Transverse colon (tissue), 4 donors: ENCODE measurements at regions not wholly inside any gene's neighbourhood (a gene's known extent, or its start where the extent isn't known, plus 50 kb on each side); places are given as distances from the start of the nearest gene placed in this dataset.

Experiments used
- DNase-seq: peaks from one replicate; pipeline ENCODE4 v3.0.0-alpha.2; 2019
- H3K27ac ChIP-seq, 4 donors: fragments of 200-600 bp; sonication (generic); 2 replicates each; pipeline ENCODE4 v1.5.1; 2016 to 2018; ENCODE audit warnings: inconsistent platforms in 4 of 4
- H3K27me3 ChIP-seq: fragments of 200-600 bp; sonication (generic); 2 replicates; pipeline ENCODE4 v1.5.1; 2017; ENCODE audit warnings: inconsistent platforms
- H3K36me3 ChIP-seq, 4 donors: fragments of 200-600 bp; sonication (generic); 2 replicates each; pipeline ENCODE4 v1.5.1; 2017 to 2019; ENCODE audit warnings: inconsistent platforms in 4 of 4
- H3K4me1 ChIP-seq, 4 donors: fragments of 200-600 bp; sonication (generic); 2 replicates each; pipeline ENCODE4 v1.5.1; 2017 to 2020; ENCODE audit warnings: inconsistent platforms in 4 of 4
- H3K4me3 ChIP-seq, 4 donors: fragments of 200-600 bp; sonication (generic); 1 replicate in 1 of 4; 2 replicates in 3 of 4; pipeline versions ENCODE4 v1.5.1 to v1.6.1; 2017 to 2019; ENCODE audit warnings: inconsistent platforms in 4 of 4
- H3K9me3 ChIP-seq, 2 donors: fragments of 200-600 bp; sonication (generic); 2 replicates each; pipeline ENCODE4 v1.5.1; 2017 to 2019; ENCODE audit warnings: inconsistent platforms in 2 of 2
- CTCF ChIP-seq, 5 experiments: fragments of 200-600 bp in 3 of 5; fragments of 450-650 bp in 2 of 5; sonication (generic) in 3 of 5; IDR thresholded peaks; 1 replicate in 2 of 5; 2 replicates in 3 of 5; pipeline ENCODE4 v1.5.1; 2016 to 2017; ENCODE audit warnings: antibody characterized with exemption in 5 of 5, inconsistent platforms in 3 of 5, mild to moderate bottlenecking in 2 of 5, moderate library complexity in 1 of 5
- EP300 ChIP-seq: sonication (generic); formaldehyde crosslinking; IDR thresholded peaks from one replicate; pipeline ENCODE4 v1.6.1; 2017; ENCODE audit warnings: antibody characterized with exemption, low read depth
- POLR2A ChIP-seq: fragments of 450-650 bp; IDR thresholded peaks from one replicate; pipeline ENCODE4 v1.6.1; 2016; ENCODE audit warnings: antibody characterized with exemption, mild to moderate bottlenecking, moderate library complexity
- POLR2AphosphoS5 ChIP-seq, 3 donors: sonication (generic); formaldehyde crosslinking; IDR thresholded peaks; one replicate each; pipeline ENCODE4 v1.6.1; 2016; ENCODE audit warnings: antibody characterized with exemption in 3 of 3
- WGBS, 2 donors: methylation state at CpG; one replicate each; pipeline ENCODE4 v1.1.5; 2018; ENCODE audit warnings: low coverage in 1 of 2; 5-methylcytosine and 5-hydroxymethylcytosine counted together
- in situ Hi-C, 4 donors: fragments of 200-750 bp; cut with MboI; loops; one replicate each; pipeline versions ENCODE4 v1.15.0 to v1.15.1; 2017; ENCODE audit warnings: low sequenced_read_pairs in 3 of 4, low pct_ligation_motif_present in 1 of 4, low pct_unique_long_range_greater_than_20kb in 1 of 4
- intact Hi-C: fragments of 100-400 bp; cut with DNase I; formaldehyde crosslinking; loops from one replicate; pipeline ENCODE4 v1.15.1; 2023; ENCODE audit warnings: low total_unique reads

- H3K9me3 ChIP-seq = peaks cover 6 to 11% of the 10 kb centered on the region in 2 donors
- TF ChIP-seq POLR2A (no peak), CTCF (IDR thresholded peaks at IDR 0.05) (no peak), EP300 (no peak), POLR2AphosphoS5 (IDR thresholded peaks at IDR 0.05) (no peak)
- 70 to 81% methylated on average over 2 to 4 of the region's 4 CpGs for WGBS, 2 donors
- H3K36me3 ChIP-seq = no peaks in the 10 kb centered on the region
- intact Hi-C loops (no loop called here), in situ Hi-C loops (no loop called here)
- DNase-seq = no peak
- H3K4me3 ChIP-seq = no peak overlapping the region
- H3K4me1 ChIP-seq = no peaks in the 10 kb centered on the region
- no peak overlapping the region for H3K27ac ChIP-seq
- no peaks in the 10 kb centered on the region for H3K27me3 ChIP-seq
Measured at GRCh38 chr6:166056637-166057036, 111.0 kb downstream of the TBXT start.

GRCh38 chr6:166055801-166056200, 111.8 kb downstream of the TBXT start:
- in situ Hi-C loops = no loop called here
- Histone ChIP-seq H3K9me3 (peaks cover 6 to 11% of the 10 kb centered on the region in 2 donors), H3K4me1 (no peaks in the 10 kb centered on the region), H3K36me3 (no peaks in the 10 kb centered on the region), H3K4me3 (no peak overlapping the region), H3K27ac (no peak overlapping the region), H3K27me3 (no peaks in the 10 kb centered on the region)
- intact Hi-C loops = no loop called here
- TF ChIP-seq POLR2AphosphoS5 (IDR thresholded peaks at IDR 0.05) (no peak), CTCF (IDR thresholded peaks at IDR 0.05) (no peak), POLR2A (no peak), EP300 (no peak)
- WGBS, 2 donors = 75 to 84% methylated on average over 4 to 5 of the region's 5 CpGs
- DNase-seq = no peak

GRCh38 chr6:166052837-166053236, 114.8 kb downstream of the TBXT start:
- Histone ChIP-seq H3K9me3 (peaks cover 6 to 11% of the 10 kb centered on the region in 2 donors), H3K36me3 (no peaks in the 10 kb centered on the region), H3K27ac (no peak overlapping the region), H3K4me3 (no peak overlapping the region), H3K27me3 (no peaks in the 10 kb centered on the region), H3K4me1 (no peaks in the 10 kb centered on the region)
- DNase-seq = no peak
- no peak for TF ChIP-seq POLR2AphosphoS5 (IDR thresholded peaks at IDR 0.05)
- no peak for TF ChIP-seq POLR2A
- no peak for TF ChIP-seq CTCF (IDR thresholded peaks at IDR 0.05)
- no peak for TF ChIP-seq EP300
- in situ Hi-C loops = no loop called here
- intact Hi-C loops = no loop called here

- H3K36me3 ChIP-seq = no peaks in the 10 kb centered on the region
- H3K27ac ChIP-seq = no peak overlapping the region
- H3K9me3 ChIP-seq = peaks cover 6 to 11% of the 10 kb centered on the region in 2 donors
- DNase-seq = no peak
- no peak overlapping the region for H3K4me3 ChIP-seq
- no peaks in the 10 kb centered on the region for H3K4me1 ChIP-seq
- intact Hi-C loops = no loop called here
- in situ Hi-C loops = no loop called here
- WGBS, 2 donors = 41 to 77% methylated on average over 4 of the region's 4 CpGs
- no peak for TF ChIP-seq EP300
- TF ChIP-seq POLR2AphosphoS5 (IDR thresholded peaks at IDR 0.05) = no peak
- no peak for TF ChIP-seq CTCF (IDR thresholded peaks at IDR 0.05)
- TF ChIP-seq POLR2A = no peak
- H3K27me3 ChIP-seq = no peaks in the 10 kb centered on the region
Measured at GRCh38 chr6:166050559-166050958, 117.1 kb downstream of the TBXT start.
